ENCODE measurements at regions not wholly inside any gene's neighbourhood (a gene's known extent, or its start where the extent isn't known, plus 50 kb on each side); places are given as distances from the start of the nearest gene placed in this dataset.

DNA sequence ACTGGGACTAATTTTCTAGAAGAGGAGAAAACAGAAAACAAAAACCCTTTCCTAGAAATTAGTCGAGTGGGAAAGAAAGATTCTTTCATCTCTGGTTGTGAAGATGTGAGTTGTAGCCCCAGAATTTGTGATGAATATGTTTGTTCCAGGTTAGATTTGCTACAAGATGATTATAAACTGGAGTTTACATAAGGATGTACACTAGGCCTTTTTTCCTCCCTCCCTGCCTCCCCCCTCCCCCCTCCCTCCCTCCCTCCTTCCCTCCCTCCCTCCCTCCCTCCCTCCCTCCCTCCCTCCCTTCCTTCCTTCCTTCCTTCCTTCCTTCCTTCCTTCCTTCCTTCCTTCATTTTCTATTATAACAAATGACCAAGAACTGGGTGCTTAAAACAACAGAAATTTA lies 1502.0 kb downstream of the SI start:
- H3K4me1 Mint-ChIP-seq: no peaks in the 10 kb centered on the region
- TF ChIP-seq, protein P1, sequence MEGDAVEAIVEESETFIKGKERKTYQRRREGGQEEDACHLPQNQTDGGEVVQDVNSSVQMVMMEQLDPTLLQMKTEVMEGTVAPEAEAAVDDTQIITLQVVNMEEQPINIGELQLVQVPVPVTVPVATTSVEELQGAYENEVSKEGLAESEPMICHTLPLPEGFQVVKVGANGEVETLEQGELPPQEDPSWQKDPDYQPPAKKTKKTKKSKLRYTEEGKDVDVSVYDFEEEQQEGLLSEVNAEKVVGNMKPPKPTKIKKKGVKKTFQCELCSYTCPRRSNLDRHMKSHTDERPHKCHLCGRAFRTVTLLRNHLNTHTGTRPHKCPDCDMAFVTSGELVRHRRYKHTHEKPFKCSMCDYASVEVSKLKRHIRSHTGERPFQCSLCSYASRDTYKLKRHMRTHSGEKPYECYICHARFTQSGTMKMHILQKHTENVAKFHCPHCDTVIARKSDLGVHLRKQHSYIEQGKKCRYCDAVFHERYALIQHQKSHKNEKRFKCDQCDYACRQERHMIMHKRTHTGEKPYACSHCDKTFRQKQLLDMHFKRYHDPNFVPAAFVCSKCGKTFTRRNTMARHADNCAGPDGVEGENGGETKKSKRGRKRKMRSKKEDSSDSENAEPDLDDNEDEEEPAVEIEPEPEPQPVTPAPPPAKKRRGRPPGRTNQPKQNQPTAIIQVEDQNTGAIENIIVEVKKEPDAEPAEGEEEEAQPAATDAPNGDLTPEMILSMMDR (IDR thresholded peaks at IDR 0.05): no peak
- H3K9me3 Mint-ChIP-seq: peaks cover 5% of the 10 kb centered on the region
- no peaks in the 10 kb centered on the region for H3K27me3 Mint-ChIP-seq (ENCODE audit: low read depth, poor library complexity)
- H3K36me3 Mint-ChIP-seq (ENCODE audit: low read depth): no peaks in the 10 kb centered on the region
- no peak overlapping the region for H3K4me3 Mint-ChIP-seq
- no peak for DNase-seq
- H3K27ac Mint-ChIP-seq: no peak overlapping the region

DNA sequence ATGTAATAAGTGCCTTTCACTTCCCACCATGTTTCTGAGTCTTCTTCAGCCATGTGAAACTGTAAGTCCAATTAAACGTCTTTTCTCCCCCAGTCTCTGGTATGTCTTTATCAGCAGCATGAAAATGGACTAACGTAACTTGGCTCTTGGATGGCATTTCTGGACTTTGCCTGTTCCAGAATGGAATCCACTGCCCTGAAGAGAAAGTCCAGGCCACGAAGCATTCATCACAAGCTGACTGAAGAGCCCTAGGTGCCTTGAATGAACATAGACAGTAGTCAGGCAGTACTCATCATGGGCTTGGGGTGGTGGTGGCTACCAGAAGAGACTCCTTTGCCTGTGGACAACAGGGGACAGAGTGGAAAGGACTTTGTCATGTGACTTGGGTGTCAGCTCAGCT lies 1505.0 kb downstream of the SI start:
- TF ChIP-seq, protein P1 (IDR thresholded peaks at IDR 0.05): no peak
- peaks cover 6% of the 10 kb centered on the region for H3K9me3 Mint-ChIP-seq
- H3K27me3 Mint-ChIP-seq (ENCODE audit: low read depth, poor library complexity): no peaks in the 10 kb centered on the region
- H3K4me3 Mint-ChIP-seq: no peak overlapping the region
- no peak for DNase-seq
- H3K27ac Mint-ChIP-seq: no peak overlapping the region
- H3K4me1 Mint-ChIP-seq: no peaks in the 10 kb centered on the region
- no peaks in the 10 kb centered on the region for H3K36me3 Mint-ChIP-seq (ENCODE audit: low read depth)

DNA sequence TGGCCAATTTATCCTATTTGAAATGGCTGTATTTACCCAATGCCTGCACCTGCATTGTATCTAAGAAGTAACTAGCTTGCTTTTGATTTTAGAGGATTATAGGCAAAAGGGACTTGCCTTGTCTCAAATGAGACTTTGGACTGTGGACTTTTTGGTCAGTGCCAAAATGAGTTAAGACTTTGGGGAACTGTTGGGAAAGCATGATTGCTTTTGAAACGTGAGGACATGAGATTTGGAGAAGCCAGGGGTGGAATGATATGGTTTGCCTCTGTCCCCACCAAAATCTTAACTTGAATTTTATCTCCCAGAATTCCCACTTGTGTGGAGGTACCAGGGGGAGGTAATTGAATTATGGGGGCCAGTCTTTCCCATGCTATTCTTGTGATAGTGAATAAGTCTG lies 1505.4 kb downstream of the SI start:
- H3K4me3 Mint-ChIP-seq: no peak overlapping the region
- DNase-seq: no peak
- no peaks in the 10 kb centered on the region for H3K4me1 Mint-ChIP-seq
- no peak overlapping the region for H3K27ac Mint-ChIP-seq
- TF ChIP-seq, protein P1 (IDR thresholded peaks at IDR 0.05): no peak
- H3K36me3 Mint-ChIP-seq (ENCODE audit: low read depth): no peaks in the 10 kb centered on the region
- H3K27me3 Mint-ChIP-seq (ENCODE audit: low read depth, poor library complexity): no peaks in the 10 kb centered on the region
- H3K9me3 Mint-ChIP-seq: peaks cover 6% of the 10 kb centered on the region

DNA sequence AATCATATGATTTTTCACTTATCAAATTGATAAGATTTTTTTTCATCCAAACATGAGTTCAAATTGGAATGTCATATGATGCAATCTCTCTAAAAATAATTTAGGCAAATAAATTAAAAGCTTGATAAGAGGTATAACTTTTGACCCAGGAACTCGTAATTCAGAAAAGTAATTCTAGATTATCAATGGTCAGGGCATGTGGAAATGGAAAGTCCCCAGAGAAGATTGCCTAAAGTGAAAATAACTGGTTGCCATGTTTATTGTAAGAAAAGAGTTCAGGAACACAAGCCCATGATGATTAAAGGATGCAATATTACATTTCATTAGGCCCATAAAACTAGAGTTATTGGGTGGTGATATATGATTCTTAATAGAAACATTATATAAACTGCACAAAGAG lies 1514.8 kb downstream of the SI start:
- Mint-ChIP-seq H3K27ac (no peak overlapping the region), H3K36me3 (ENCODE audit: low read depth) (no peaks in the 10 kb centered on the region), H3K4me1 (no peaks in the 10 kb centered on the region), H3K4me3 (no peak overlapping the region), H3K27me3 (ENCODE audit: low read depth, poor library complexity) (peaks cover 3% of the 10 kb centered on the region), H3K9me3 (no peaks in the 10 kb centered on the region)
- no peak for DNase-seq
- TF ChIP-seq, protein P1 (IDR thresholded peaks at IDR 0.05): no peak

DNA sequence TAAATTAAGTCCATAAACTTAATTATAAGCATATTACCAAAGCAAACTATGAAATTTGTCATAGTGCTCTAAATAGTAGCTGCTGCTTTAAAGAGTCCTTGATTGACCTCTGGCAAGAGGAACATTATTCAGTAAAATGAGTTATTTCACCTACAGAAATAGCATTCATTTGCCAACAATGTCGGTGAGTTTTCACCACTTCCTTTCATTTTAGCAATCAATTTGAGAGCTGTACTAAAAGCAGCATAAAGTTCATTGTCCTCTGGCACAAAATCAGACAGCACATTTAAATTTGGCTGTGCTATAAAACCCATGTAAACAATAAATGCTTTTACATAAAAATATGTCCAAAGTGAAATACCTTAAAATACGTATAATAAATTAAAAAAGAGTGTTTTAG lies 1515.7 kb downstream of the SI start:
- no peak for DNase-seq
- TF ChIP-seq, protein P1 (IDR thresholded peaks at IDR 0.05): no peak
- no peaks in the 10 kb centered on the region for H3K4me1 Mint-ChIP-seq
- H3K4me3 Mint-ChIP-seq: no peak overlapping the region
- H3K9me3 Mint-ChIP-seq: no peaks in the 10 kb centered on the region
- no peak overlapping the region for H3K27ac Mint-ChIP-seq
- peaks cover 3% of the 10 kb centered on the region for H3K27me3 Mint-ChIP-seq (ENCODE audit: low read depth, poor library complexity)
- no peaks in the 10 kb centered on the region for H3K36me3 Mint-ChIP-seq (ENCODE audit: low read depth)

DNA sequence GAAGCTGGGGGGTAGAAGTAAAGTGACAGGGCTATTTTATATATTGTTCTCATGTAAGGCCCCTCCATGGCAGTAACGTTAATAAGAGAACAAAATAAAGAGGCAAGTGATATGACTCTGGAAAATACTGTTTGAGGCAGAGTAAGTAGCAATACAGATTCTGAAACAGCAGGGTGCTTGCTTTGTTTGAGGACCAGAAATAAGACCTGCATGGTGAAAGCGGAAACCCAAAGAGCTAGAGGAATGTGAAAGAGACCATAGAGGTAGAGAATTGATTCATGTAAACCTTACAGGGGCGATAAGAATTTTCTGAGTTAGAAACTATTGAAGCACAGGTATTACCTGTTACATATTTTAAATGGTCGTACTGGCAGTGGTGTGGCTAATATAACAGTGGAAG lies 1517.1 kb downstream of the SI start:
- H3K27me3 Mint-ChIP-seq (ENCODE audit: low read depth, poor library complexity): peaks cover 3% of the 10 kb centered on the region
- no peaks in the 10 kb centered on the region for H3K4me1 Mint-ChIP-seq
- no peak overlapping the region for H3K27ac Mint-ChIP-seq
- DNase-seq: no peak
- no peaks in the 10 kb centered on the region for H3K9me3 Mint-ChIP-seq
- H3K4me3 Mint-ChIP-seq: no peak overlapping the region
- H3K36me3 Mint-ChIP-seq (ENCODE audit: low read depth): no peaks in the 10 kb centered on the region
- TF ChIP-seq, protein P1 (IDR thresholded peaks at IDR 0.05): no peak

Measured in nephron progenitor cell (in vitro differentiated cells).